ENCODE measurements at regions not wholly inside any gene's neighbourhood (a gene's known extent, or its start where the extent isn't known, plus 50 kb on each side); places are given as distances from the start of the nearest gene placed in this dataset.

GRCh38 chr9:95574866-95575553 is 58.2 kb upstream of the PTCH1 start:
- Mint-ChIP-seq H3K36me3 (no peaks in the 10 kb centered on the region), H3K27me3 (ENCODE audit: low read depth) (no peaks in the 10 kb centered on the region; the same call in 1 of the 2 replicates), H3K4me1 (peaks cover 12% of the 10 kb centered on the region), H3K9me3 (no peaks in the 10 kb centered on the region), H3K4me3 (no peak overlapping the region), H3K27ac (no peak overlapping the region)
- ChIA-PET POLR2A (no interaction called here), CTCF (interaction anchor here (0.6 kb wide), 1 partner anchor 23 kb away, joined by 4 read pairs; no protein-coding TSS in a partner anchor)
- ATAC-seq, result no peak
- TF ChIP-seq GABPB1 (CRISPR knock-in tag; IDR thresholded peaks at IDR 0.05) (peak; percentile 38; the same call in 1 of the 2 replicates), NFYB (CRISPR knock-in tag; conservative IDR thresholded peaks at IDR 0.05; ENCODE audit: low read depth) (no peak), USF1 (CRISPR knock-in tag; IDR thresholded peaks at IDR 0.05) (no peak)
- DNase-seq (ENCODE audit: low spot score), result no peak

GRCh38 chr9:95574176-95574575 is 57.4 kb upstream of the PTCH1 start:
- TF ChIP-seq EMX1 (CRISPR knock-in tag; IDR thresholded peaks at IDR 0.05) (no peak), ATF1 (CRISPR knock-in tag; IDR thresholded peaks at IDR 0.05) (no peak), ZBTB21 (CRISPR knock-in tag; IDR thresholded peaks at IDR 0.05; ENCODE audit: borderline replicate concordance) (no peak)
- Mint-ChIP-seq H3K4me1 (peaks cover 14% of the 10 kb centered on the region), H3K9me3 (no peaks in the 10 kb centered on the region), H3K27me3 (ENCODE audit: low read depth) (no peaks in the 10 kb centered on the region; the same call in 1 of the 2 replicates), H3K4me3 (no peak overlapping the region), H3K27ac (no peak overlapping the region), H3K36me3 (no peaks in the 10 kb centered on the region)
- CTCF ChIA-PET, result no interaction called here
- ATAC-seq (no peak), DNase-seq (ENCODE audit: low spot score) (no peak)
- POLR2A ChIA-PET, result no interaction called here

GRCh38 chr9:95573463-95573862 is 56.7 kb upstream of the PTCH1 start:
- no peak overlapping the region for H3K4me3 Mint-ChIP-seq
- no peaks in the 10 kb centered on the region for H3K36me3 Mint-ChIP-seq
- ATAC-seq, result no peak
- ChIA-PET CTCF (no interaction called here), POLR2A (no interaction called here)
- H3K4me1 Mint-ChIP-seq, result peaks cover 14% of the 10 kb centered on the region
- H3K27me3 Mint-ChIP-seq (ENCODE audit: low read depth), result no peaks in the 10 kb centered on the region; the same call in 1 of the 2 replicates
- no peak overlapping the region for H3K27ac Mint-ChIP-seq
- DNase-seq (ENCODE audit: low spot score), result no peak
- no peaks in the 10 kb centered on the region for H3K9me3 Mint-ChIP-seq
- TF ChIP-seq FOXP1 (CRISPR knock-in tag; IDR thresholded peaks at IDR 0.05; ENCODE audit: borderline replicate concordance), result no peak
- no peak for TF ChIP-seq TEAD1 (CRISPR knock-in tag; IDR thresholded peaks at IDR 0.05)
- TF ChIP-seq NFYB (CRISPR knock-in tag; conservative IDR thresholded peaks at IDR 0.05; ENCODE audit: low read depth), result no peak
- no peak for TF ChIP-seq USF2 (CRISPR knock-in tag; IDR thresholded peaks at IDR 0.05)

GRCh38 chr9:95572381-95573151 is 55.8 kb upstream of the PTCH1 start:
- no peak overlapping the region for H3K4me3 Mint-ChIP-seq
- no peaks in the 10 kb centered on the region; the same call in 1 of the 2 replicates for H3K27me3 Mint-ChIP-seq (ENCODE audit: low read depth)
- no peak overlapping the region for H3K27ac Mint-ChIP-seq
- H3K36me3 Mint-ChIP-seq, result no peaks in the 10 kb centered on the region
- H3K4me1 Mint-ChIP-seq, result peaks cover 14% of the 10 kb centered on the region
- POLR2A ChIA-PET, result no interaction called here
- no peaks in the 10 kb centered on the region for H3K9me3 Mint-ChIP-seq
- CTCF ChIA-PET, result no interaction called here
- TF ChIP-seq NFYB (CRISPR knock-in tag; conservative IDR thresholded peaks at IDR 0.05; ENCODE audit: low read depth) (no peak), NFE2L1 (CRISPR knock-in tag; IDR thresholded peaks at IDR 0.05) (no peak)
- ATAC-seq (no peak), DNase-seq (ENCODE audit: low spot score) (no peak)

GRCh38 chr9:95570646-95571045 is 53.9 kb upstream of the PTCH1 start:
- no peaks in the 10 kb centered on the region for H3K9me3 Mint-ChIP-seq
- no peak overlapping the region for H3K4me3 Mint-ChIP-seq
- no peaks in the 10 kb centered on the region for H3K36me3 Mint-ChIP-seq
- POLR2A ChIA-PET, result interaction anchor here (0.8 kb wide), 1 partner anchor 65 kb away, joined by 3 read pairs; no protein-coding TSS in a partner anchor
- TF ChIP-seq TEAD1 (CRISPR knock-in tag; IDR thresholded peaks at IDR 0.05) (no peak), CBFB (CRISPR knock-in tag; IDR thresholded peaks at IDR 0.05; ENCODE audit: low read depth) (no peak), JUN (CRISPR knock-in tag; IDR thresholded peaks at IDR 0.05) (no peak), E2F1 (CRISPR knock-in tag; IDR thresholded peaks at IDR 0.05) (no peak), NR2C2 (CRISPR knock-in tag; IDR thresholded peaks at IDR 0.05) (no peak), NFYB (CRISPR knock-in tag; conservative IDR thresholded peaks at IDR 0.05; ENCODE audit: low read depth) (no peak), FOXP4 (CRISPR knock-in tag; IDR thresholded peaks at IDR 0.05) (no peak)
- no peak overlapping the region for H3K27ac Mint-ChIP-seq
- H3K27me3 Mint-ChIP-seq (ENCODE audit: low read depth), result no peaks in the 10 kb centered on the region; the same call in 1 of the 2 replicates
- peaks cover 17% of the 10 kb centered on the region for H3K4me1 Mint-ChIP-seq
- ATAC-seq (peak; percentile 62), DNase-seq (ENCODE audit: low spot score) (no peak)
- CTCF ChIA-PET, result no interaction called here

Measured in WTC11 (cell line).